Fibroblast of lung (primary cell): ENCODE measurements at regions not wholly inside any gene's neighbourhood (a gene's known extent, or its start where the extent isn't known, plus 50 kb on each side); places are given as distances from the start of the nearest gene placed in this dataset.

Experiments used
- EZH2 ChIP-seq: IDR thresholded peaks from 2 replicates; pipeline ENCODE4 v1.5.1; 2012; ENCODE audit warnings: low read length, control low read depth, mild to moderate bottlenecking; ENCODE audit errors: missing control alignments
- TF ChIP-seq, protein P1 (sequence below), 2 donors: IDR thresholded peaks in 1 of 2; conservative IDR thresholded peaks in 1 of 2; 1 replicate in 1 of 2; 2 replicates in 1 of 2; pipeline ENCODE4 v1.5.1; 2011 to 2012; ENCODE audit warnings: low read length in 2 of 2, control low read depth in 1 of 2, inconsistent platforms in 1 of 2, low read depth in 1 of 2, mild to moderate bottlenecking in 1 of 2

GRCh38 chr20:47886454-47887041 lies 101.3 kb upstream of the SULF2 start:
- TF ChIP-seq, protein P1, sequence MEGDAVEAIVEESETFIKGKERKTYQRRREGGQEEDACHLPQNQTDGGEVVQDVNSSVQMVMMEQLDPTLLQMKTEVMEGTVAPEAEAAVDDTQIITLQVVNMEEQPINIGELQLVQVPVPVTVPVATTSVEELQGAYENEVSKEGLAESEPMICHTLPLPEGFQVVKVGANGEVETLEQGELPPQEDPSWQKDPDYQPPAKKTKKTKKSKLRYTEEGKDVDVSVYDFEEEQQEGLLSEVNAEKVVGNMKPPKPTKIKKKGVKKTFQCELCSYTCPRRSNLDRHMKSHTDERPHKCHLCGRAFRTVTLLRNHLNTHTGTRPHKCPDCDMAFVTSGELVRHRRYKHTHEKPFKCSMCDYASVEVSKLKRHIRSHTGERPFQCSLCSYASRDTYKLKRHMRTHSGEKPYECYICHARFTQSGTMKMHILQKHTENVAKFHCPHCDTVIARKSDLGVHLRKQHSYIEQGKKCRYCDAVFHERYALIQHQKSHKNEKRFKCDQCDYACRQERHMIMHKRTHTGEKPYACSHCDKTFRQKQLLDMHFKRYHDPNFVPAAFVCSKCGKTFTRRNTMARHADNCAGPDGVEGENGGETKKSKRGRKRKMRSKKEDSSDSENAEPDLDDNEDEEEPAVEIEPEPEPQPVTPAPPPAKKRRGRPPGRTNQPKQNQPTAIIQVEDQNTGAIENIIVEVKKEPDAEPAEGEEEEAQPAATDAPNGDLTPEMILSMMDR (conservative IDR thresholded peaks at IDR 0.05 in 1 of 2, IDR thresholded peaks at IDR 0.05 in 1 of 2; ENCODE audit: low read depth in 1 of 2, low read length in 2 of 2) = no peak
- no peak for TF ChIP-seq EZH2
